GM12878 (cell line): ENCODE measurements at regions not wholly inside any gene's neighbourhood (a gene's known extent, or its start where the extent isn't known, plus 50 kb on each side); places are given as distances from the start of the nearest gene placed in this dataset.

Experiments
- ATAC-seq: fragments of 200-7000 bp; cut with Tn5 transposase; 3 replicates; pipeline ENCODE4 v1.9.1; 2020; ENCODE audit warnings: mild to moderate bottlenecking, moderate library complexity
- BruUV-seq: library from RNA; stranded (reverse); fragments of 400-500 nt; replicated peaks from 2 replicates; lab custom pipeline; 2021; lab: Mats Ljungman, UMichigan
- CTCF ChIA-PET: fragments of 300-600 bp; sonication (Branson Sonifier 250); formaldehyde crosslinking; extraction: SDS; loops from one replicate; lab custom pipeline; 2021; ENCODE audit warnings: inconsistent platforms; lab: Yijun Ruan, JAX
- POLR2A ChIA-PET: fragments of 350-600 bp; formaldehyde crosslinking; extraction: SDS; loops from one replicate; lab custom pipeline; 2021; ENCODE audit warnings: inconsistent platforms; lab: Charles Lee
- RAD21 ChIA-PET: fragments of 300-600 bp; sonication (Branson Sonifier 250); formaldehyde crosslinking; loops from one replicate; lab custom pipeline; 2023; ENCODE audit warnings: antibody characterized with exemption; ENCODE audit not compliant: unreplicated experiment; lab: Charles Lee
- SMC1A ChIA-PET: fragments of 300-600 bp; sonication (Branson Sonifier 250); formaldehyde crosslinking; loops from one replicate; lab custom pipeline; 2023; ENCODE audit not compliant: unreplicated experiment, uncharacterized antibody; lab: Charles Lee
- DNase-seq: peaks from one replicate; pipeline ENCODE4 v3.0.0-alpha.2; 2011; ENCODE audit warnings: low read depth, low spot score
- FAIRE-seq: peaks from 3 replicates; lab custom pipeline; 2011; peaks lifted over from hg19 to GRCh38; lab: Jason Lieb, UNC
- H2AFZ ChIP-seq: 2 replicates; pipeline ENCODE4 v1.6.0; 2011; ENCODE audit warnings: low read depth, low read length, control low read depth; ENCODE audit not compliant: control insufficient read depth
- H3K27ac ChIP-seq: 2 replicates; pipeline ENCODE4 v1.5.1; 2011; ENCODE audit warnings: control low read depth; ENCODE audit not compliant: control insufficient read depth, insufficient read depth
- H3K27me3 ChIP-seq, 2 experiments: replicated peaks in 1 of 2; 2 replicates each; pipeline versions ENCODE4 v1.6.0 to v1.6.1; 2011; ENCODE audit warnings: low read length in 1 of 2; ENCODE audit not compliant: control insufficient read depth in 2 of 2, insufficient read depth in 2 of 2
- H3K36me3 ChIP-seq, 2 experiments: 2 replicates each; pipeline ENCODE4 v1.5.1; 2011; ENCODE audit warnings: low read length in 1 of 2; ENCODE audit not compliant: control insufficient read depth in 2 of 2, insufficient read depth in 2 of 2
- H3K4me1 ChIP-seq: 2 replicates; pipeline ENCODE4 v1.6.1; 2011; ENCODE audit warnings: mild to moderate bottlenecking, low read length, moderate library complexity, mixed read lengths; ENCODE audit not compliant: control insufficient read depth, insufficient read depth
- H3K4me2 ChIP-seq: 2 replicates; pipeline ENCODE4 v1.6.0; 2011; ENCODE audit warnings: control low read depth; ENCODE audit not compliant: control insufficient read depth, insufficient read depth
- H3K4me3 ChIP-seq: fragments of 200-600 bp; sonication (generic); 2 replicates; pipeline ENCODE4 v1.5.1; 2016
- H3K79me2 ChIP-seq: 2 replicates; pipeline ENCODE4 v1.6.0; 2011; ENCODE audit warnings: low read length; ENCODE audit not compliant: control insufficient read depth, insufficient read depth
- H3K9ac ChIP-seq: 2 replicates; pipeline ENCODE4 v1.8.0; 2011; ENCODE audit warnings: low read length, control low read depth, mixed read lengths; ENCODE audit not compliant: control insufficient read depth, insufficient read depth
- H3K9me3 ChIP-seq: replicated peaks from 3 replicates; pipeline ENCODE4 v1.5.1; 2011; ENCODE audit warnings: mild to moderate bottlenecking, low read length; ENCODE audit not compliant: control insufficient read depth, insufficient read depth
- H4K20me1 ChIP-seq: 2 replicates; pipeline ENCODE4 v1.6.0; 2011; ENCODE audit not compliant: control insufficient read depth, insufficient read depth
- ATF3 ChIP-seq: IDR thresholded peaks from 2 replicates; pipeline ENCODE4 v1.6.1; 2011; ENCODE audit warnings: low read depth, mild to moderate bottlenecking, low read length, moderate library complexity, borderline replicate concordance; ENCODE audit errors: extremely low read depth
- CHD1 ChIP-seq: IDR thresholded peaks from 2 replicates; pipeline ENCODE4 v1.6.1; 2012; ENCODE audit warnings: low read depth, low read length, improper control_type of control experiment
- ESRRA ChIP-seq: IDR thresholded peaks from 2 replicates; pipeline ENCODE4 v1.6.1; 2012; ENCODE audit warnings: mild to moderate bottlenecking, low read length, improper control_type of control experiment
- ETV6 ChIP-seq, 2 experiments: fragments of 450-650 bp in 1 of 2; IDR thresholded peaks in 1 of 2; conservative IDR thresholded peaks in 1 of 2; 2 replicates each; pipeline ENCODE4 v1.6.1; 2014; ENCODE audit warnings: antibody characterized with exemption in 1 of 2, borderline replicate concordance in 1 of 2, low read depth in 1 of 2, mild to moderate bottlenecking in 1 of 2, moderate library complexity in 1 of 2
- FOS ChIP-seq: IDR thresholded peaks from 3 replicates; pipeline ENCODE4 v1.6.1; 2011; ENCODE audit warnings: borderline replicate concordance; ENCODE audit not compliant: insufficient read length; ENCODE audit errors: extremely low read depth
- MEF2B ChIP-seq: fragments of 450-650 bp; IDR thresholded peaks from 2 replicates; pipeline ENCODE4 v1.6.1; 2018; ENCODE audit warnings: mild to moderate bottlenecking, moderate library complexity; ENCODE audit not compliant: partially characterized antibody, poor library complexity, severe bottlenecking
- RFX5 ChIP-seq: IDR thresholded peaks from 2 replicates; pipeline ENCODE4 v1.6.1; 2011; ENCODE audit warnings: low read depth, low read length, improper control_type of control experiment
- YBX1 ChIP-seq: fragments of 450-650 bp; IDR thresholded peaks from 2 replicates; pipeline ENCODE4 v1.6.1; 2016; ENCODE audit warnings: antibody characterized with exemption
- ZNF592 ChIP-seq: fragments of 450-650 bp; IDR thresholded peaks from 2 replicates; pipeline ENCODE4 v1.6.1; 2017; ENCODE audit warnings: mild to moderate bottlenecking, moderate library complexity
- WGBS: methylation state at CpG from one replicate; pipeline ENCODE4 v1.1.6; 2016; ENCODE audit warnings: low lambda C conversion rate; ENCODE audit not compliant: insufficient replicate concordance, insufficient coverage; ENCODE audit errors: missing lambda C conversion rate; 5-methylcytosine and 5-hydroxymethylcytosine counted together
- in situ Hi-C: fragments of 300-500 bp; cut with MboI; formaldehyde crosslinking; loops from 9 replicates; pipeline ENCODE4 v1.14.3; 2018; ENCODE audit warnings: mixed read lengths
- intact Hi-C: fragments of 100-400 bp; cut with micrococcal nuclease; formaldehyde crosslinking; loops from one replicate; pipeline ENCODE4 v1.14.2; 2022; ENCODE audit not compliant: unreplicated experiment

- Histone ChIP-seq H3K36me3 (no peaks in the 10 kb centered on the region), H3K4me2 (no peak overlapping the region), H3K27ac (no peak overlapping the region), H4K20me1 (no peaks in the 10 kb centered on the region), H3K27me3 (no peaks in the 10 kb centered on the region; a peak in 2 of 4 replicates), H3K79me2 (no peaks in the 10 kb centered on the region), H3K9me3 (no peaks in the 10 kb centered on the region), H3K4me3 (no peak overlapping the region), H3K9ac (no peak overlapping the region), H2AFZ (no peak overlapping the region), H3K4me1 (no peaks in the 10 kb centered on the region)
- no peak for TF ChIP-seq FOS
- no peak for TF ChIP-seq YBX1
- no peak for TF ChIP-seq CHD1
- no peak for TF ChIP-seq ESRRA
- TF ChIP-seq ZNF592: no peak
- TF ChIP-seq MEF2B: no peak
- TF ChIP-seq ETV6 (conservative IDR thresholded peaks at IDR 0.05 in 1 of 2, IDR thresholded peaks at IDR 0.05 in 1 of 2; ENCODE audit: borderline replicate concordance in 1 of 2, low read depth in 1 of 2): no peak
- TF ChIP-seq RFX5: no peak
- no peak for TF ChIP-seq ATF3
- intact Hi-C loops (loop anchor here (2.0 kb wide), 2 partner anchors 93 to 299 kb away; no protein-coding TSS in a partner anchor), in situ Hi-C loops (loop anchor here (5.0 kb wide), 1 partner anchor 241 kb away; the partner anchor contains the start of gene CD200R1)
- ChIA-PET RAD21 (interaction anchor here (1.0 to 5.4 kb wide), 9 partner anchors 25 to 299 kb away, joined by 3 to 99 read pairs (median 10); partner anchors contain the start of gene CD200R1), CTCF (interaction anchor here (0.6 to 6.8 kb wide), 14 partner anchors 12 to 411 kb away, joined by 3 to 165 read pairs (median 6); no protein-coding TSS in a partner anchor), POLR2A (interaction anchor here (2.0 kb wide), 1 partner anchor 237 kb away, joined by 5 read pairs; no protein-coding TSS in a partner anchor), SMC1A (interaction anchor here (0.8 to 8.1 kb wide), 17 partner anchors 11 to 443 kb away, joined by 3 to 174 read pairs (median 5); partner anchors contain the start of gene CD200R1)
- ATAC-seq: peak; percentile 53
- BruUV-seq: no TSS peak
- DNase-seq: no peak
- FAIRE-seq: no peak
- 85% methylated on average over 3 of the region's 3 CpGs for WGBS
Observed at GRCh38 chr3:112735926-112736325, 95.0 kb upstream of the CCDC80 start.
